ENCODE measurements at regions not wholly inside any gene's neighbourhood (a gene's known extent, or its start where the extent isn't known, plus 50 kb on each side); places are given as distances from the start of the nearest gene placed in this dataset.

DNA sequence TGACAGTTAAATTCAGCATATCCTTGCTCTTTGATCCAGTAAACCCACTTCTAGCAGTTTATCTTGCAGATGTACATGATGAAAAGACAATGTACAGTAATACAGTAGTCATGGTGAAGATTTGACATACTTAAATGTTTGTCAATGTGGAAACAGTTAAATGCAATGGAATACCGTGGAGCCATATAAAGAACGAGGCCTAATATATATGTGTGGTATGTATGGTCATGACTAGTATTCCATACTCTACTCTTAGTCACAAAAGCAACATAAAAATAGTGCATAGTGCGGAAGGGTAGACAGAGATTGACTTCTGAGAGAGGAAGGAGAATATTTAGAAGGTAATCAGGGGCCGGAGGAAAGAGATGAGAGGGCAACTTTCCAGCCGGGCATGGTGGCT is 70.7 kb upstream of the ARMC2 start:
- TF ChIP-seq, protein P1, sequence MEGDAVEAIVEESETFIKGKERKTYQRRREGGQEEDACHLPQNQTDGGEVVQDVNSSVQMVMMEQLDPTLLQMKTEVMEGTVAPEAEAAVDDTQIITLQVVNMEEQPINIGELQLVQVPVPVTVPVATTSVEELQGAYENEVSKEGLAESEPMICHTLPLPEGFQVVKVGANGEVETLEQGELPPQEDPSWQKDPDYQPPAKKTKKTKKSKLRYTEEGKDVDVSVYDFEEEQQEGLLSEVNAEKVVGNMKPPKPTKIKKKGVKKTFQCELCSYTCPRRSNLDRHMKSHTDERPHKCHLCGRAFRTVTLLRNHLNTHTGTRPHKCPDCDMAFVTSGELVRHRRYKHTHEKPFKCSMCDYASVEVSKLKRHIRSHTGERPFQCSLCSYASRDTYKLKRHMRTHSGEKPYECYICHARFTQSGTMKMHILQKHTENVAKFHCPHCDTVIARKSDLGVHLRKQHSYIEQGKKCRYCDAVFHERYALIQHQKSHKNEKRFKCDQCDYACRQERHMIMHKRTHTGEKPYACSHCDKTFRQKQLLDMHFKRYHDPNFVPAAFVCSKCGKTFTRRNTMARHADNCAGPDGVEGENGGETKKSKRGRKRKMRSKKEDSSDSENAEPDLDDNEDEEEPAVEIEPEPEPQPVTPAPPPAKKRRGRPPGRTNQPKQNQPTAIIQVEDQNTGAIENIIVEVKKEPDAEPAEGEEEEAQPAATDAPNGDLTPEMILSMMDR (IDR thresholded peaks at IDR 0.05): no peak
- TF ChIP-seq POLR2A (IDR thresholded peaks at IDR 0.05): no peak
